IMR-90 (cell line): ENCODE measurements at regions not wholly inside any gene's neighbourhood (a gene's known extent, or its start where the extent isn't known, plus 50 kb on each side); places are given as distances from the start of the nearest gene placed in this dataset.

Source experiments
- ATAC-seq: fragments of 200-7000 bp; cut with Tn5 transposase; 2 replicates; pipeline ENCODE4 v1.9.1; 2020; ENCODE audit warnings: low read depth, mild to moderate bottlenecking, moderate library complexity
- BruUV-seq: library from RNA; stranded (reverse); fragments of 400-500 nt; replicated peaks from 2 replicates; lab custom pipeline; 2021; lab: Mats Ljungman, UMichigan
- CTCF ChIA-PET: fragments of 300-600 bp; formaldehyde crosslinking; extraction: SDS; loops from one replicate; lab custom pipeline; 2021; ENCODE audit warnings: antibody characterized with exemption; lab: Yijun Ruan, JAX
- POLR2A ChIA-PET: fragments of 300-600 bp; sonication (Branson Sonifier 250); formaldehyde crosslinking; loops from one replicate; lab custom pipeline; 2022; ENCODE audit warnings: antibody characterized with exemption; ENCODE audit not compliant: unreplicated experiment; lab: Charles Lee
- DNase-seq: peaks from one replicate; pipeline ENCODE4 v3.0.0; 2013
- H2AFZ ChIP-seq: replicated peaks from 2 replicates; pipeline ENCODE3; 2013; ENCODE audit warnings: low read length, mild to moderate bottlenecking; ENCODE audit not compliant: poor library complexity
- H2AK5ac ChIP-seq: 2 replicates; pipeline ENCODE4 v1.6.1; 2013; ENCODE audit warnings: low read depth, low read length, inconsistent platforms
- H2AK9ac ChIP-seq: replicated peaks from 2 replicates; pipeline ENCODE3; 2013; ENCODE audit warnings: mild to moderate bottlenecking, low read depth, low read length, moderate library complexity; ENCODE audit not compliant: poor library complexity
- H2BK120ac ChIP-seq: 2 replicates; pipeline ENCODE4 v1.6.1; 2013; ENCODE audit warnings: low read depth, low read length, inconsistent platforms
- H2BK15ac ChIP-seq: 3 replicates; pipeline ENCODE4 v1.6.1; 2013; ENCODE audit warnings: low read depth, low read length, inconsistent platforms
- H2BK20ac ChIP-seq: 2 replicates; pipeline ENCODE4 v1.6.1; 2013; ENCODE audit warnings: low read depth, mild to moderate bottlenecking, inconsistent platforms, low read length, moderate library complexity
- H2BK5ac ChIP-seq: 2 replicates; pipeline ENCODE4 v1.6.1; 2013; ENCODE audit warnings: mild to moderate bottlenecking, low read depth, low read length, inconsistent platforms; ENCODE audit not compliant: poor library complexity, severe bottlenecking
- H3K14ac ChIP-seq: replicated peaks from 2 replicates; pipeline ENCODE4 v1.6.1; 2013; ENCODE audit warnings: low read depth, low read length, inconsistent platforms
- H3K18ac ChIP-seq: 2 replicates; pipeline ENCODE4 v1.6.1; 2013; ENCODE audit warnings: low read depth, low read length, control low read depth
- H3K23ac ChIP-seq: 2 replicates; pipeline ENCODE4 v1.6.1; 2013; ENCODE audit warnings: low read depth, low read length, inconsistent platforms
- H3K27ac ChIP-seq: 2 replicates; pipeline ENCODE4 v1.5.1; 2013; ENCODE audit warnings: mild to moderate bottlenecking, control low read depth, low read length; ENCODE audit not compliant: insufficient read depth
- H3K27me3 ChIP-seq: 2 replicates; pipeline ENCODE4 v1.6.1; 2013; ENCODE audit warnings: low read length; ENCODE audit not compliant: control insufficient read depth, insufficient read depth
- H3K36me3 ChIP-seq: 2 replicates; pipeline ENCODE4 v1.6.1; 2013; ENCODE audit warnings: low read length, mixed read lengths; ENCODE audit not compliant: control insufficient read depth, insufficient read depth
- H3K4ac ChIP-seq: 2 replicates; pipeline ENCODE4 v1.6.1; 2013; ENCODE audit warnings: low read depth, low read length, inconsistent platforms
- H3K4me1 ChIP-seq: 2 replicates; pipeline ENCODE4 v1.6.1; 2013; ENCODE audit warnings: low read length, mixed read lengths; ENCODE audit not compliant: control insufficient read depth, insufficient read depth
- H3K4me2 ChIP-seq: 2 replicates; pipeline ENCODE4 v1.6.1; 2013; ENCODE audit warnings: low read depth, mild to moderate bottlenecking, control low read depth, low read length, moderate library complexity
- H3K4me3 ChIP-seq: 2 replicates; pipeline ENCODE4 v1.5.1; 2013; ENCODE audit warnings: low read depth, mild to moderate bottlenecking, control low read depth, low read length, moderate library complexity; ENCODE audit not compliant: insufficient read depth
- H3K56ac ChIP-seq: 2 replicates; pipeline ENCODE4 v1.6.1; 2013; ENCODE audit warnings: low read length, inconsistent platforms; ENCODE audit not compliant: insufficient read depth; ENCODE audit errors: extremely low read depth
- H3K79me1 ChIP-seq, 2 experiments: 2 replicates each; pipeline ENCODE4 v1.6.1; 2013; ENCODE audit warnings: low read length in 2 of 2, inconsistent platforms in 1 of 2, low read depth in 1 of 2
- H3K9ac ChIP-seq: 2 replicates; pipeline ENCODE4 v1.6.1; 2013; ENCODE audit warnings: low read depth, low read length, control low read depth
- H3K9me1 ChIP-seq: 2 replicates; pipeline ENCODE4 v1.6.1; 2013; ENCODE audit warnings: low read length, inconsistent platforms; ENCODE audit not compliant: insufficient read depth
- H3K9me3 ChIP-seq: 2 replicates; pipeline ENCODE4 v1.6.1; 2013; ENCODE audit warnings: low read length; ENCODE audit not compliant: control insufficient read depth, insufficient read depth
- H4K20me1 ChIP-seq: 2 replicates; pipeline ENCODE4 v1.6.1; 2013; ENCODE audit warnings: low read length, inconsistent platforms; ENCODE audit not compliant: insufficient read depth
- H4K5ac ChIP-seq: 2 replicates; pipeline ENCODE4 v1.6.1; 2013; ENCODE audit warnings: mild to moderate bottlenecking, low read depth, low read length, control low read depth
- H4K8ac ChIP-seq, 2 experiments: 2 replicates each; pipeline ENCODE4 v1.6.1; 2013; ENCODE audit warnings: low read depth in 2 of 2, low read length in 2 of 2, control low read depth in 1 of 2, inconsistent platforms in 1 of 2
- H4K91ac ChIP-seq: 2 replicates; pipeline ENCODE4 v1.6.1; 2013; ENCODE audit warnings: low read depth, low read length, inconsistent platforms; ENCODE audit not compliant: insufficient read depth
- BHLHE40 ChIP-seq: fragments of 150-350 bp; IDR thresholded peaks from 2 replicates; pipeline ENCODE4 v1.6.1; 2016; ENCODE audit warnings: mild to moderate bottlenecking, low read depth, low read length
- CEBPB ChIP-seq: IDR thresholded peaks from 2 replicates; pipeline ENCODE4 v1.6.1; 2012; ENCODE audit warnings: low read depth, low read length, improper control_type of control experiment
- FOS ChIP-seq: fragments of 150-350 bp; IDR thresholded peaks from 2 replicates; pipeline ENCODE4 v1.6.1; 2016; ENCODE audit warnings: low read depth, low read length
- MAZ ChIP-seq: IDR thresholded peaks from 2 replicates; pipeline ENCODE4 v1.6.1; 2012; ENCODE audit warnings: low read depth, mild to moderate bottlenecking, low read length, improper control_type of control experiment, moderate library complexity, borderline replicate concordance
- MXI1 ChIP-seq: IDR thresholded peaks from 2 replicates; pipeline ENCODE4 v1.6.1; 2012; ENCODE audit warnings: low read depth, mild to moderate bottlenecking, low read length, moderate library complexity, borderline replicate concordance
- NFE2L2 ChIP-seq: fragments of 150-350 bp; IDR thresholded peaks from 2 replicates; pipeline ENCODE4 v1.6.1; 2016; ENCODE audit warnings: low read depth, mild to moderate bottlenecking, low read length
- POLR2A ChIP-seq: IDR thresholded peaks from 2 replicates; pipeline ENCODE4 v1.6.1; 2012; ENCODE audit warnings: mild to moderate bottlenecking, low read depth, low read length
- RAD21 ChIP-seq: IDR thresholded peaks from 2 replicates; pipeline ENCODE4 v1.6.1; 2012; ENCODE audit warnings: low read length, improper control_type of control experiment
- RFX5 ChIP-seq: IDR thresholded peaks from 2 replicates; pipeline ENCODE4 v1.8.0; 2012; ENCODE audit warnings: low read depth, mild to moderate bottlenecking, low read length, moderate library complexity
- WGBS, 2 experiments: methylation state at CpG; one replicate each; pipeline versions ENCODE4 v1.1.5 to v1.1.7; 2013; ENCODE audit warnings: missing lambda C conversion rate in 2 of 2; ENCODE audit not compliant: insufficient read length in 1 of 2; ENCODE audit errors: extremely low coverage in 2 of 2; 5-methylcytosine and 5-hydroxymethylcytosine counted together
- dilution Hi-C: fragments of 300-500 bp; cut with HindIII; formaldehyde crosslinking; loops from one replicate; pipeline ENCODE4 v1.14.3; 2018; ENCODE audit warnings: low sequenced_read_pairs; ENCODE audit not compliant: unreplicated experiment
- in situ Hi-C: fragments of 300-500 bp; cut with MboI; formaldehyde crosslinking; loops from 3 replicates; pipeline ENCODE4 v1.14.3; 2019; ENCODE audit warnings: low sequenced_read_pairs, inconsistent platforms, mixed read lengths
- intact Hi-C: fragments of 100-400 bp; cut with micrococcal nuclease; formaldehyde crosslinking; loops from 2 replicates; pipeline ENCODE4 v1.10.0; 2022
- TF ChIP-seq, protein P1 (sequence below): conservative IDR thresholded peaks from 2 replicates; pipeline ENCODE4 v1.5.1; 2012; ENCODE audit warnings: mild to moderate bottlenecking, low read depth, low read length, improper control_type of control experiment
- TF ChIP-seq, protein P2 (sequence below): fragments of 150-350 bp; IDR thresholded peaks from 2 replicates; pipeline ENCODE4 v1.6.1; 2017; ENCODE audit warnings: mild to moderate bottlenecking, antibody characterized with exemption, low read length, low read depth
- TF ChIP-seq, protein P3 (sequence below): fragments of 150-350 bp; IDR thresholded peaks from 2 replicates; pipeline ENCODE4 v1.6.1; 2016; ENCODE audit warnings: low read depth, mild to moderate bottlenecking, low read length, moderate library complexity, borderline replicate concordance

DNA sequence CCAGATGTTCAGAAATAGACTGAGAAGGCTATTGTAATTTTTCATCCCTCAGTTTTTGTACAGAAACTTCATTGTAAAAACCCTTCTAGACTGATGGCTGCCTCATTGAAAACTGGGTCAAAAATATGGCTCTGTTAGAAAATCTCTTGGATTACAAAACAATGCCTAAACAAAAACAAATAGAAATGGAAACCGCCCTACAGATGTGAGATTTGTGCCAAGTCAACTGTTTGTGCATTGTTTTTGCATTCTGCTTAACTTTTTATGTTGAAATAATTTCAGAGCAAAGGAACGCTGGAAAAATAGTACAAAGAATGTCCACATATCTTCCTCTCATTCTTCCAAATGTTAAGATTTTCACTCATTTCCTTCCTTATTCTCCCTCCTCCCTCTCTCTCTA is 425.1 kb downstream of the FOXA2 start:
- TF ChIP-seq MXI1: no peak
- TF ChIP-seq NFE2L2: no peak
- no peak for TF ChIP-seq POLR2A
- TF ChIP-seq CEBPB: no peak
- TF ChIP-seq, protein P1, sequence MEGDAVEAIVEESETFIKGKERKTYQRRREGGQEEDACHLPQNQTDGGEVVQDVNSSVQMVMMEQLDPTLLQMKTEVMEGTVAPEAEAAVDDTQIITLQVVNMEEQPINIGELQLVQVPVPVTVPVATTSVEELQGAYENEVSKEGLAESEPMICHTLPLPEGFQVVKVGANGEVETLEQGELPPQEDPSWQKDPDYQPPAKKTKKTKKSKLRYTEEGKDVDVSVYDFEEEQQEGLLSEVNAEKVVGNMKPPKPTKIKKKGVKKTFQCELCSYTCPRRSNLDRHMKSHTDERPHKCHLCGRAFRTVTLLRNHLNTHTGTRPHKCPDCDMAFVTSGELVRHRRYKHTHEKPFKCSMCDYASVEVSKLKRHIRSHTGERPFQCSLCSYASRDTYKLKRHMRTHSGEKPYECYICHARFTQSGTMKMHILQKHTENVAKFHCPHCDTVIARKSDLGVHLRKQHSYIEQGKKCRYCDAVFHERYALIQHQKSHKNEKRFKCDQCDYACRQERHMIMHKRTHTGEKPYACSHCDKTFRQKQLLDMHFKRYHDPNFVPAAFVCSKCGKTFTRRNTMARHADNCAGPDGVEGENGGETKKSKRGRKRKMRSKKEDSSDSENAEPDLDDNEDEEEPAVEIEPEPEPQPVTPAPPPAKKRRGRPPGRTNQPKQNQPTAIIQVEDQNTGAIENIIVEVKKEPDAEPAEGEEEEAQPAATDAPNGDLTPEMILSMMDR: no peak
- no peak for TF ChIP-seq RAD21
- TF ChIP-seq, protein P2, sequence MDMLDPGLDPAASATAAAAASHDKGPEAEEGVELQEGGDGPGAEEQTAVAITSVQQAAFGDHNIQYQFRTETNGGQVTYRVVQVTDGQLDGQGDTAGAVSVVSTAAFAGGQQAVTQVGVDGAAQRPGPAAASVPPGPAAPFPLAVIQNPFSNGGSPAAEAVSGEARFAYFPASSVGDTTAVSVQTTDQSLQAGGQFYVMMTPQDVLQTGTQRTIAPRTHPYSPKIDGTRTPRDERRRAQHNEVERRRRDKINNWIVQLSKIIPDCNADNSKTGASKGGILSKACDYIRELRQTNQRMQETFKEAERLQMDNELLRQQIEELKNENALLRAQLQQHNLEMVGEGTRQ: no peak
- TF ChIP-seq, protein P3, sequence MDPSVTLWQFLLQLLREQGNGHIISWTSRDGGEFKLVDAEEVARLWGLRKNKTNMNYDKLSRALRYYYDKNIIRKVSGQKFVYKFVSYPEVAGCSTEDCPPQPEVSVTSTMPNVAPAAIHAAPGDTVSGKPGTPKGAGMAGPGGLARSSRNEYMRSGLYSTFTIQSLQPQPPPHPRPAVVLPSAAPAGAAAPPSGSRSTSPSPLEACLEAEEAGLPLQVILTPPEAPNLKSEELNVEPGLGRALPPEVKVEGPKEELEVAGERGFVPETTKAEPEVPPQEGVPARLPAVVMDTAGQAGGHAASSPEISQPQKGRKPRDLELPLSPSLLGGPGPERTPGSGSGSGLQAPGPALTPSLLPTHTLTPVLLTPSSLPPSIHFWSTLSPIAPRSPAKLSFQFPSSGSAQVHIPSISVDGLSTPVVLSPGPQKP: no peak
- TF ChIP-seq BHLHE40: no peak
- TF ChIP-seq MAZ: no peak
- no peak for TF ChIP-seq RFX5
- no peak for TF ChIP-seq FOS
- no peak overlapping the region for H3K4me3 ChIP-seq
- BruUV-seq: no TSS peak
- H2AK9ac ChIP-seq: no peak overlapping the region
- H2AFZ ChIP-seq: no peak overlapping the region
- no peak for ATAC-seq
- no peak overlapping the region for H4K5ac ChIP-seq
- POLR2A ChIA-PET: no interaction called here
- no peak for DNase-seq
- no peaks in the 10 kb centered on the region for H3K79me1 ChIP-seq
- no peak overlapping the region for H3K4me2 ChIP-seq
- no peak overlapping the region for H2AK5ac ChIP-seq
- CTCF ChIA-PET: no interaction called here
- H3K27ac ChIP-seq: no peak overlapping the region
- H4K91ac ChIP-seq: no peak overlapping the region
- no peak overlapping the region for H2BK5ac ChIP-seq
- no peak overlapping the region for H2BK120ac ChIP-seq
- no peaks in the 10 kb centered on the region for H3K4me1 ChIP-seq
- no peaks in the 10 kb centered on the region for H3K9me1 ChIP-seq
- WGBS, 2 experiments: no CpG with 5 or more reads among the region's 2 CpGs
- no peak overlapping the region for H2BK20ac ChIP-seq
- dilution Hi-C loops: no loop called here
- H3K9ac ChIP-seq: no peak overlapping the region
- H3K56ac ChIP-seq: no peak overlapping the region
- no peak overlapping the region for H3K4ac ChIP-seq
- H3K23ac ChIP-seq: no peak overlapping the region
- in situ Hi-C loops: no loop called here
- H4K20me1 ChIP-seq: no peaks in the 10 kb centered on the region
- H3K9me3 ChIP-seq: peaks cover 28% of the 10 kb centered on the region
- no peak overlapping the region for H4K8ac ChIP-seq
- no peaks in the 10 kb centered on the region for H3K27me3 ChIP-seq
- no peaks in the 10 kb centered on the region for H3K36me3 ChIP-seq
- H3K14ac ChIP-seq: no peak overlapping the region
- no peak overlapping the region for H3K18ac ChIP-seq
- intact Hi-C loops: no loop called here
- H2BK15ac ChIP-seq: no peak overlapping the region
